Right lobe of liver (tissue), 4 donors: ENCODE measurements at regions not wholly inside any gene's neighbourhood (a gene's known extent, or its start where the extent isn't known, plus 50 kb on each side); places are given as distances from the start of the nearest gene placed in this dataset.

ENCODE experiments used
- CTCF ChIP-seq, 4 donors: fragments of 200-600 bp in 3 of 4; fragments of 450-650 bp in 1 of 4; IDR thresholded peaks; one replicate each; pipeline versions ENCODE4 v1.5.1 to v1.8.0; 2016 to 2022; ENCODE audit warnings: antibody characterized with exemption in 4 of 4, mild to moderate bottlenecking in 2 of 4
- POLR2A ChIP-seq: fragments of 450-650 bp; IDR thresholded peaks from one replicate; pipeline ENCODE4 v1.6.1; 2017; ENCODE audit warnings: antibody characterized with exemption, mild to moderate bottlenecking
- donor health status: DM: no; HTN: no; CAD: no.
- donor health status: DM: no; HTN: no; CAD: no.
- donor health status: DM: no; HTN: yes; CAD: no.

- no peak for TF ChIP-seq CTCF (IDR thresholded peaks at IDR 0.05)
- TF ChIP-seq POLR2A = no peak
These were observed 115.4 kb upstream of the PPP2R2B start for GRCh38 chr5:146993876-146994530.
